Endothelial cell of umbilical vein (primary cell): ENCODE measurements at regions not wholly inside any gene's neighbourhood (a gene's known extent, or its start where the extent isn't known, plus 50 kb on each side); places are given as distances from the start of the nearest gene placed in this dataset.

ENCODE experiments used
- BruUV-seq: library from RNA; stranded (reverse); fragments of 400-500 nt; replicated peaks from 2 replicates; lab custom pipeline; 2021; lab: Mats Ljungman, UMichigan
- CTCF ChIA-PET: fragments of 300-600, 350-600 bp; sonication (Branson Sonifier 250); formaldehyde crosslinking; loops from one replicate; lab custom pipeline; 2021; ENCODE audit warnings: antibody characterized with exemption, inconsistent platforms; lab: Charles Lee
- POLR2A ChIA-PET: fragments of 300-600, 350-600 bp; sonication (Branson Sonifier 250); formaldehyde crosslinking; loops from one replicate; lab custom pipeline; 2021; ENCODE audit warnings: antibody characterized with exemption, inconsistent platforms; lab: Charles Lee
- DNase-seq: peaks from one replicate; pipeline ENCODE4 v3.0.0-alpha.2; 2011; ENCODE audit warnings: low read depth, low spot score
- FAIRE-seq: peaks from 2 replicates; lab custom pipeline; 2011; peaks lifted over from hg19 to GRCh38; lab: Jason Lieb, UNC
- H2AFZ ChIP-seq: 2 replicates; pipeline ENCODE4 v1.6.0; 2012; ENCODE audit warnings: low read depth, low read length, control low read depth, inconsistent platforms
- H3K27ac ChIP-seq: 2 replicates; pipeline ENCODE4 v1.5.1; 2011; ENCODE audit warnings: low read depth, mild to moderate bottlenecking, control low read depth, low read length, moderate library complexity; ENCODE audit not compliant: insufficient read depth
- H3K27me3 ChIP-seq, 2 experiments: 2 replicates each; pipeline versions ENCODE4 v1.6.0 to v1.6.1; 2011; ENCODE audit warnings: low read length in 2 of 2, mixed read lengths in 1 of 2; ENCODE audit not compliant: control insufficient read depth in 2 of 2, insufficient read depth in 2 of 2
- H3K36me3 ChIP-seq, 2 experiments: 2 replicates in 1 of 2; 3 replicates in 1 of 2; pipeline ENCODE4 v1.5.1; 2011; ENCODE audit warnings: low read length in 2 of 2, mild to moderate bottlenecking in 1 of 2, moderate library complexity in 1 of 2; ENCODE audit not compliant: control insufficient read depth in 2 of 2, insufficient read depth in 2 of 2; ENCODE audit errors: extremely low read depth in 1 of 2
- H3K4me1 ChIP-seq: 3 replicates; pipeline ENCODE4 v1.5.1; 2011; ENCODE audit warnings: mild to moderate bottlenecking, low read length; ENCODE audit not compliant: control insufficient read depth, insufficient read depth; ENCODE audit errors: extremely low read depth
- H3K4me2 ChIP-seq: 2 replicates; pipeline ENCODE4 v1.6.1; 2011; ENCODE audit warnings: low read length, control low read depth, mixed read lengths; ENCODE audit not compliant: insufficient read depth
- H3K4me3 ChIP-seq, 3 experiments: fragments of 200-600 bp in 1 of 3; sonication (generic), shearing (Covaris generic) in 1 of 3; replicated peaks in 1 of 3; 2 replicates each; pipeline ENCODE4 v1.5.1; 2011 to 2016; ENCODE audit warnings: control low read depth in 3 of 3, low read length in 3 of 3, mild to moderate bottlenecking in 2 of 3, inconsistent platforms in 1 of 3, low read depth in 1 of 3, moderate library complexity in 1 of 3; ENCODE audit not compliant: insufficient read depth in 1 of 3
- H3K79me2 ChIP-seq: 2 replicates; pipeline ENCODE4 v1.6.0; 2012; ENCODE audit warnings: low read length, inconsistent platforms; ENCODE audit not compliant: control insufficient read depth, insufficient read depth
- H3K9ac ChIP-seq: replicated peaks from 2 replicates; pipeline ENCODE3; 2011; ENCODE audit warnings: low read length, control low read depth; ENCODE audit not compliant: insufficient read depth; ENCODE audit errors: extremely low read depth
- H3K9me1 ChIP-seq: replicated peaks from 3 replicates; pipeline ENCODE4 v1.6.0; 2011; ENCODE audit warnings: mild to moderate bottlenecking, low read length; ENCODE audit not compliant: control insufficient read depth, insufficient read depth; ENCODE audit errors: extremely low read depth
- H3K9me3 ChIP-seq: replicated peaks from 2 replicates; pipeline ENCODE4 v1.5.1; 2012; ENCODE audit warnings: low read length, inconsistent platforms; ENCODE audit not compliant: control insufficient read depth, insufficient read depth
- H4K20me1 ChIP-seq: replicated peaks from 2 replicates; pipeline ENCODE3; 2011; ENCODE audit warnings: mild to moderate bottlenecking, low read length; ENCODE audit not compliant: control insufficient read depth, insufficient read depth; ENCODE audit errors: extremely low read depth
- CTCF ChIP-seq, 2 donors: IDR thresholded peaks; 1 replicate in 1 of 2; 2 replicates in 1 of 2; pipeline ENCODE4 v1.5.1; 2011; ENCODE audit warnings: low read length in 2 of 2, mild to moderate bottlenecking in 2 of 2, moderate library complexity in 2 of 2, control low read depth in 1 of 2, inconsistent platforms in 1 of 2, low read depth in 1 of 2; ENCODE audit not compliant: insufficient read depth in 1 of 2; ENCODE audit errors: extremely low read depth in 1 of 2
- EZH2 ChIP-seq: IDR thresholded peaks from 2 replicates; pipeline ENCODE4 v1.6.1; 2012; ENCODE audit warnings: borderline replicate concordance, low read depth, mild to moderate bottlenecking, moderate library complexity, low read length, inconsistent platforms; ENCODE audit not compliant: severe bottlenecking
- FOS ChIP-seq: IDR thresholded peaks from 2 replicates; pipeline ENCODE4 v1.6.1; 2011; ENCODE audit warnings: mild to moderate bottlenecking, low read length, moderate library complexity, borderline replicate concordance; ENCODE audit not compliant: insufficient read depth
- GATA2 ChIP-seq: IDR thresholded peaks from 2 replicates; pipeline ENCODE4 v1.7.0; 2011; ENCODE audit warnings: low read depth, mild to moderate bottlenecking, moderate library complexity, mixed read lengths, low read length; ENCODE audit not compliant: insufficient read length, insufficient read depth
- JUN ChIP-seq: IDR thresholded peaks from 2 replicates; pipeline ENCODE4 v1.6.1; 2011; ENCODE audit warnings: borderline replicate concordance, low read depth; ENCODE audit not compliant: insufficient read length, insufficient read depth
- MAX ChIP-seq: IDR thresholded peaks from 2 replicates; pipeline ENCODE4 v1.6.1; 2011; ENCODE audit not compliant: insufficient read depth, insufficient read length
- MYC ChIP-seq: IDR thresholded peaks from one replicate; pipeline ENCODE4 v1.6.1; 2011; ENCODE audit warnings: mild to moderate bottlenecking, low read depth, low read length
- POLR2A ChIP-seq: IDR thresholded peaks from 2 replicates; pipeline ENCODE4 v1.6.1; 2012; ENCODE audit warnings: low read depth, mild to moderate bottlenecking, control low read depth, low read length
- POLR2AphosphoS5 ChIP-seq: IDR thresholded peaks from 2 replicates; pipeline ENCODE4 v1.6.1; 2012; ENCODE audit warnings: low read depth, mild to moderate bottlenecking, control low read depth, low read length, moderate library complexity; ENCODE audit not compliant: insufficient read depth
- dilution Hi-C: fragments of 300-500 bp; cut with MboI; formaldehyde crosslinking; loops from one replicate; pipeline ENCODE4 v1.15.0; 2019; ENCODE audit warnings: low sequenced_read_pairs; ENCODE audit not compliant: extremely low pct_ligation_motif_present
- intact Hi-C: fragments of 100-400 bp; cut with micrococcal nuclease; formaldehyde crosslinking; loops from one replicate; pipeline ENCODE4 v1.10.0; 2022

- H3K27ac ChIP-seq = no peak overlapping the region
- no peaks in the 10 kb centered on the region for H3K36me3 ChIP-seq
- dilution Hi-C loops = no loop called here
- ChIA-PET POLR2A (no interaction called here), CTCF (no interaction called here)
- no peaks in the 10 kb centered on the region for H3K9me1 ChIP-seq
- DNase-seq (no peak), FAIRE-seq (no peak)
- no peak overlapping the region for H3K4me3 ChIP-seq
- H3K9me3 ChIP-seq = peaks cover 15% of the 10 kb centered on the region
- H3K4me2 ChIP-seq = no peak overlapping the region
- no peak for TF ChIP-seq FOS
- no peak for TF ChIP-seq EZH2
- no peak for TF ChIP-seq CTCF (IDR thresholded peaks at IDR 0.05; ENCODE audit: extremely low read depth in 1 of 2, insufficient read depth in 1 of 2, low read depth in 1 of 2, low read length in 2 of 2)
- TF ChIP-seq JUN = no peak
- no peak for TF ChIP-seq MYC
- no peak for TF ChIP-seq POLR2AphosphoS5
- TF ChIP-seq POLR2A = no peak
- TF ChIP-seq MAX = no peak
- no peak for TF ChIP-seq GATA2
- BruUV-seq = no TSS peak
- no peaks in the 10 kb centered on the region for H3K79me2 ChIP-seq
- no peak overlapping the region for H2AFZ ChIP-seq
- H3K9ac ChIP-seq = no peak overlapping the region
- no peaks in the 10 kb centered on the region for H3K4me1 ChIP-seq
- intact Hi-C loops = no loop called here
- no peaks in the 10 kb centered on the region for H3K27me3 ChIP-seq
- no peaks in the 10 kb centered on the region for H4K20me1 ChIP-seq
Observed at GRCh38 chr18:78794071-78794430, 185.6 kb upstream of the SALL3 start.
